WTC11 (cell line): ENCODE measurements at regions not wholly inside any gene's neighbourhood (a gene's known extent, or its start where the extent isn't known, plus 50 kb on each side); places are given as distances from the start of the nearest gene placed in this dataset.

ENCODE experiments used
- ATF2 ChIP-seq: sonication (generic); formaldehyde crosslinking; IDR thresholded peaks from 2 replicates; pipeline ENCODE4 v1.8.1; 2022; ENCODE audit warnings: low read depth, missing genetic modification reagents, borderline replicate concordance
- CREM ChIP-seq: sonication (generic); formaldehyde crosslinking; IDR thresholded peaks from 2 replicates; pipeline ENCODE4 v1.8.1; 2022; ENCODE audit warnings: mild to moderate bottlenecking, missing genetic modification reagents, moderate library complexity
- CTCF ChIP-seq: fragments of 200-600 bp; IDR thresholded peaks from 2 replicates; pipeline ENCODE4 v1.8.0; 2022; ENCODE audit warnings: antibody characterized with exemption
- ETV6 ChIP-seq: sonication (generic); formaldehyde crosslinking; IDR thresholded peaks from 2 replicates; pipeline ENCODE4 v1.8.1; 2022; ENCODE audit warnings: mild to moderate bottlenecking, missing genetic modification reagents
- JUN ChIP-seq: sonication (generic); formaldehyde crosslinking; IDR thresholded peaks from 2 replicates; pipeline ENCODE4 v1.8.0; 2023; ENCODE audit warnings: mild to moderate bottlenecking, missing genetic modification reagents
- NFE2L1 ChIP-seq: sonication (generic); formaldehyde crosslinking; IDR thresholded peaks from 2 replicates; pipeline ENCODE4 v1.8.1; 2023; ENCODE audit warnings: missing genetic modification reagents
- NFYB ChIP-seq: sonication (generic); formaldehyde crosslinking; conservative IDR thresholded peaks from 2 replicates; pipeline ENCODE4 v1.8.0; 2022; ENCODE audit warnings: low read depth, missing genetic modification reagents
- NR3C1 ChIP-seq: sonication (generic); formaldehyde crosslinking; conservative IDR thresholded peaks from 2 replicates; pipeline ENCODE4 v1.8.1; 2023; ENCODE audit warnings: low read depth, mild to moderate bottlenecking, missing genetic modification reagents
- ZBTB43 ChIP-seq: sonication (generic); formaldehyde crosslinking; IDR thresholded peaks from 2 replicates; pipeline ENCODE4 v1.8.1; 2023; ENCODE audit warnings: mild to moderate bottlenecking, missing genetic modification reagents

- TF ChIP-seq ATF2 (CRISPR knock-in tag) (no peak), NFYB (CRISPR knock-in tag) (no peak), CTCF (no peak), ZBTB43 (CRISPR knock-in tag) (no peak), JUN (CRISPR knock-in tag) (no peak), NFE2L1 (CRISPR knock-in tag) (no peak), CREM (CRISPR knock-in tag) (no peak), ETV6 (no peak), NR3C1 (CRISPR knock-in tag) (no peak)
Measured at GRCh38 chr2:226354434-226354833, 445.2 kb downstream of the IRS1 start.
